ENCODE measurements at regions not wholly inside any gene's neighbourhood (a gene's known extent, or its start where the extent isn't known, plus 50 kb on each side); places are given as distances from the start of the nearest gene placed in this dataset.

GRCh38 chr11:115684135-115684534 is 179.9 kb upstream of the CADM1 start:
- Histone ChIP-seq H3K4ac (ENCODE audit: low read depth, low read length) (no peak overlapping the region), H3K27ac (ENCODE audit: low read depth, low read length) (no peak overlapping the region), H4K91ac (ENCODE audit: low read depth, low read length) (no peak overlapping the region), H3K9me3 (ENCODE audit: insufficient read depth, low read depth, low read length) (no peaks in the 10 kb centered on the region), H3K36me3 (ENCODE audit: control insufficient read depth in 1 of 2, insufficient read depth in 2 of 2, low read length in 2 of 2) (no peaks in the 10 kb centered on the region), H4K12ac (ENCODE audit: low read depth, low read length) (no peak overlapping the region), H2AK5ac (ENCODE audit: low read length) (no peak overlapping the region), H2BK120ac (ENCODE audit: insufficient read depth, low read length, poor library complexity) (no peak overlapping the region), H3K4me1 (ENCODE audit: control insufficient read depth in 1 of 2, insufficient read depth in 2 of 2, low read length in 2 of 2) (no peaks in the 10 kb centered on the region), H4K8ac (ENCODE audit: low read depth, low read length) (no peak overlapping the region), H3K23ac (ENCODE audit: low read length) (no peak overlapping the region), H2BK5ac (ENCODE audit: low read depth, low read length, poor library complexity) (no peak overlapping the region), H3K79me1 (ENCODE audit: low read length) (no peaks in the 10 kb centered on the region), H3K4me2 (ENCODE audit: low read length) (no peak overlapping the region), H3K27me3 (ENCODE audit: insufficient read depth, low read length) (peaks cover 5% of the 10 kb centered on the region), H3K14ac (ENCODE audit: low read length) (no peak overlapping the region), H3K79me2 (ENCODE audit: control insufficient read depth, insufficient read depth, low read length, poor library complexity) (no peaks in the 10 kb centered on the region), H3K9ac (ENCODE audit: low read length) (no peak overlapping the region), H3K4me3 (ENCODE audit: low read depth, low read length) (no peak overlapping the region), H2AFZ (ENCODE audit: insufficient read depth, low read length, poor library complexity) (no peak overlapping the region), H3K18ac (ENCODE audit: low read length) (no peak overlapping the region), H2BK12ac (ENCODE audit: low read length) (no peak overlapping the region)
- no CpG with 5 or more reads among the region's 2 CpGs for WGBS (ENCODE audit: extremely low coverage, insufficient coverage, insufficient read length)
- no peak for DNase-seq

GRCh38 chr11:115682888-115683287 is 178.7 kb upstream of the CADM1 start:
- Histone ChIP-seq H2BK5ac (ENCODE audit: low read depth, low read length, poor library complexity) (no peak overlapping the region), H3K14ac (ENCODE audit: low read length) (no peak overlapping the region), H3K9ac (ENCODE audit: low read length) (no peak overlapping the region), H3K79me2 (ENCODE audit: control insufficient read depth, insufficient read depth, low read length, poor library complexity) (no peaks in the 10 kb centered on the region), H3K9me3 (ENCODE audit: insufficient read depth, low read depth, low read length) (no peaks in the 10 kb centered on the region), H3K18ac (ENCODE audit: low read length) (no peak overlapping the region), H2BK12ac (ENCODE audit: low read length) (no peak overlapping the region), H3K27me3 (ENCODE audit: insufficient read depth, low read length) (peaks cover 5% of the 10 kb centered on the region), H3K27ac (ENCODE audit: low read depth, low read length) (no peak overlapping the region), H2AK5ac (ENCODE audit: low read length) (no peak overlapping the region), H2AFZ (ENCODE audit: insufficient read depth, low read length, poor library complexity) (no peak overlapping the region), H3K4me3 (ENCODE audit: low read depth, low read length) (no peak overlapping the region), H3K79me1 (ENCODE audit: low read length) (no peaks in the 10 kb centered on the region), H3K36me3 (ENCODE audit: control insufficient read depth in 1 of 2, insufficient read depth in 2 of 2, low read length in 2 of 2) (no peaks in the 10 kb centered on the region), H4K91ac (ENCODE audit: low read depth, low read length) (no peak overlapping the region), H3K4me2 (ENCODE audit: low read length) (no peak overlapping the region), H3K4me1 (ENCODE audit: control insufficient read depth in 1 of 2, insufficient read depth in 2 of 2, low read length in 2 of 2) (no peaks in the 10 kb centered on the region), H4K12ac (ENCODE audit: low read depth, low read length) (no peak overlapping the region), H2BK120ac (ENCODE audit: insufficient read depth, low read length, poor library complexity) (no peak overlapping the region), H3K23ac (ENCODE audit: low read length) (no peak overlapping the region), H4K8ac (ENCODE audit: low read depth, low read length) (no peak overlapping the region), H3K4ac (ENCODE audit: low read depth, low read length) (no peak overlapping the region)
- DNase-seq, result peak in 1 of 2 donors; percentile 36
- no CpG with 5 or more reads among the region's 3 CpGs for WGBS (ENCODE audit: extremely low coverage, insufficient coverage, insufficient read length)

- H3K4ac ChIP-seq (ENCODE audit: low read depth, low read length), result no peak overlapping the region
- no peak overlapping the region for H3K4me3 ChIP-seq (ENCODE audit: low read depth, low read length)
- no peak overlapping the region for H3K9ac ChIP-seq (ENCODE audit: low read length)
- H2AK5ac ChIP-seq (ENCODE audit: low read length), result no peak overlapping the region
- H3K14ac ChIP-seq (ENCODE audit: low read length), result no peak overlapping the region
- H3K27ac ChIP-seq (ENCODE audit: low read depth, low read length), result no peak overlapping the region
- H2BK5ac ChIP-seq (ENCODE audit: low read depth, low read length, poor library complexity), result no peak overlapping the region
- H3K27me3 ChIP-seq (ENCODE audit: insufficient read depth, low read length), result peaks cover 5% of the 10 kb centered on the region
- no peak overlapping the region for H4K91ac ChIP-seq (ENCODE audit: low read depth, low read length)
- no peak overlapping the region for H3K18ac ChIP-seq (ENCODE audit: low read length)
- no peak overlapping the region for H2BK120ac ChIP-seq (ENCODE audit: insufficient read depth, low read length, poor library complexity)
- 100% methylated on average over 1 of the region's 5 CpGs for WGBS (ENCODE audit: extremely low coverage, insufficient coverage, insufficient read length)
- peak; percentile 50 to 83 for DNase-seq
- H3K23ac ChIP-seq (ENCODE audit: low read length), result no peak overlapping the region
- no peaks in the 10 kb centered on the region for H3K9me3 ChIP-seq (ENCODE audit: insufficient read depth, low read depth, low read length)
- no peaks in the 10 kb centered on the region for H3K79me1 ChIP-seq (ENCODE audit: low read length)
- no peak overlapping the region for H2BK12ac ChIP-seq (ENCODE audit: low read length)
- no peaks in the 10 kb centered on the region for H3K36me3 ChIP-seq (ENCODE audit: control insufficient read depth in 1 of 2, insufficient read depth in 2 of 2, low read length in 2 of 2)
- no peak overlapping the region for H3K4me2 ChIP-seq (ENCODE audit: low read length)
- no peak overlapping the region for H2AFZ ChIP-seq (ENCODE audit: insufficient read depth, low read length, poor library complexity)
- no peaks in the 10 kb centered on the region for H3K79me2 ChIP-seq (ENCODE audit: control insufficient read depth, insufficient read depth, low read length, poor library complexity)
- peaks cover 0 to 2% of the 10 kb centered on the region in 2 experiments for H3K4me1 ChIP-seq (ENCODE audit: control insufficient read depth in 1 of 2, insufficient read depth in 2 of 2, low read length in 2 of 2)
- no peak overlapping the region for H4K12ac ChIP-seq (ENCODE audit: low read depth, low read length)
- H4K8ac ChIP-seq (ENCODE audit: low read depth, low read length), result no peak overlapping the region
Measured at GRCh38 chr11:115682101-115682500, 177.9 kb upstream of the CADM1 start.

- H4K8ac ChIP-seq (ENCODE audit: low read depth, low read length), result no peak overlapping the region
- no peak overlapping the region for H2BK120ac ChIP-seq (ENCODE audit: insufficient read depth, low read length, poor library complexity)
- H3K4me3 ChIP-seq (ENCODE audit: low read depth, low read length), result no peak overlapping the region
- no peak for DNase-seq
- no peaks in the 10 kb centered on the region for H3K79me2 ChIP-seq (ENCODE audit: control insufficient read depth, insufficient read depth, low read length, poor library complexity)
- no peaks in the 10 kb centered on the region for H3K9me3 ChIP-seq (ENCODE audit: insufficient read depth, low read depth, low read length)
- no peak overlapping the region for H3K14ac ChIP-seq (ENCODE audit: low read length)
- H3K18ac ChIP-seq (ENCODE audit: low read length), result no peak overlapping the region
- no peak overlapping the region for H3K4ac ChIP-seq (ENCODE audit: low read depth, low read length)
- H3K36me3 ChIP-seq (ENCODE audit: control insufficient read depth in 1 of 2, insufficient read depth in 2 of 2, low read length in 2 of 2), result no peaks in the 10 kb centered on the region
- no peak overlapping the region for H2BK12ac ChIP-seq (ENCODE audit: low read length)
- WGBS (ENCODE audit: extremely low coverage, insufficient coverage, insufficient read length), result no CpG with 5 or more reads among the region's 4 CpGs
- no peaks in the 10 kb centered on the region for H3K79me1 ChIP-seq (ENCODE audit: low read length)
- H3K4me2 ChIP-seq (ENCODE audit: low read length), result no peak overlapping the region
- no peak overlapping the region for H2BK5ac ChIP-seq (ENCODE audit: low read depth, low read length, poor library complexity)
- H3K27me3 ChIP-seq (ENCODE audit: insufficient read depth, low read length), result no peaks in the 10 kb centered on the region
- no peak overlapping the region for H3K23ac ChIP-seq (ENCODE audit: low read length)
- H3K4me1 ChIP-seq (ENCODE audit: control insufficient read depth in 1 of 2, insufficient read depth in 2 of 2, low read length in 2 of 2), result peaks cover 9 to 15% of the 10 kb centered on the region in 2 experiments
- H4K12ac ChIP-seq (ENCODE audit: low read depth, low read length), result no peak overlapping the region
- no peak overlapping the region for H2AFZ ChIP-seq (ENCODE audit: insufficient read depth, low read length, poor library complexity)
- H3K27ac ChIP-seq (ENCODE audit: low read depth, low read length), result no peak overlapping the region
- H4K91ac ChIP-seq (ENCODE audit: low read depth, low read length), result no peak overlapping the region
- no peak overlapping the region for H2AK5ac ChIP-seq (ENCODE audit: low read length)
- H3K9ac ChIP-seq (ENCODE audit: low read length), result no peak overlapping the region
Measured at GRCh38 chr11:115679945-115680344, 175.7 kb upstream of the CADM1 start.

All from trophoblast cell (in vitro differentiated cells and primary cell).